ENCODE measurements at regions not wholly inside any gene's neighbourhood (a gene's known extent, or its start where the extent isn't known, plus 50 kb on each side); places are given as distances from the start of the nearest gene placed in this dataset.
A peak's percentile ranks its signal among the peaks of the same experiment; 100 is the strongest.
"Not testable (repeated sequence)": the region's sequence is repeated elsewhere in the genome, so short reads cannot be mapped to it uniquely, and the experiment has no call there.

GRCh38 chr9:29212397-29213387 is 1639.4 kb upstream of the C9orf72 start:
- Mint-ChIP-seq H3K27me3 (ENCODE audit: low read depth in 3 of 3) (peaks cover 0 to 12% (median 11%) of the 10 kb centered on the region in 3 donors), H3K36me3 (no peaks in the 10 kb centered on the region), H3K9me3 (peaks cover 0 to 21% (median 14%) of the 10 kb centered on the region in 6 donors), H3K4me1 (peaks cover 20 to 27% of the 10 kb centered on the region in 2 donors), H3K4me3 (peak overlapping the region; percentile 88 to 97 (median 93)), H3K27ac (peak overlapping the region; percentile 48 to 85 (median 69))
- peak in 2 of 3 donors; percentile 11 to 13 for DNase-seq

- Mint-ChIP-seq H3K36me3 (no peaks in the 10 kb centered on the region), H3K27me3 (ENCODE audit: low read depth in 3 of 3) (peaks cover 0 to 12% (median 11%) of the 10 kb centered on the region in 3 donors), H3K9me3 (peaks cover 1 to 21% (median 15%) of the 10 kb centered on the region in 6 donors), H3K4me3 (peak within 1 kb of the TSS; percentile 88 to 97 (median 93)), H3K4me1 (peaks cover 23 to 27% of the 10 kb centered on the region in 2 donors), H3K27ac (peak within 1 kb of the TSS; percentile 48 to 85 (median 69))
- peak in 2 of 3 donors; percentile 12 to 16 for DNase-seq
Measured at GRCh38 chr9:29213417-29214153, 1640.3 kb upstream of the C9orf72 start, which contains the start of gene LINGO2. TSS of gene LINGO2 (minus strand) at chr9:29213601.

GRCh38 chr9:29214154-29214689 is 1640.9 kb upstream of the C9orf72 start:
- peak overlapping the region in 1 of 6 donors; percentile 37 for H3K27ac Mint-ChIP-seq
- H3K27me3 Mint-ChIP-seq (ENCODE audit: low read depth in 3 of 3): peaks cover 0 to 12% (median 11%) of the 10 kb centered on the region in 3 donors
- peak overlapping the region; percentile 88 to 97 (median 93) for H3K4me3 Mint-ChIP-seq
- H3K9me3 Mint-ChIP-seq: peaks cover 1 to 21% (median 14%) of the 10 kb centered on the region in 6 donors
- peaks cover 20 to 22% of the 10 kb centered on the region in 2 donors for H3K4me1 Mint-ChIP-seq
- H3K36me3 Mint-ChIP-seq: no peaks in the 10 kb centered on the region
- DNase-seq: peak in 2 of 3 donors; percentile 1 to 16

- H3K27me3 Mint-ChIP-seq (ENCODE audit: low read depth in 3 of 3): peaks cover 0 to 12% (median 11%) of the 10 kb centered on the region in 3 donors
- no peak for DNase-seq
- peak overlapping the region; percentile 88 to 97 (median 93) for H3K4me3 Mint-ChIP-seq
- peaks cover 1 to 21% (median 13%) of the 10 kb centered on the region in 6 donors for H3K9me3 Mint-ChIP-seq
- H3K27ac Mint-ChIP-seq: no peak overlapping the region
- no peaks in the 10 kb centered on the region for H3K36me3 Mint-ChIP-seq
- peaks cover 19 to 21% of the 10 kb centered on the region in 2 donors for H3K4me1 Mint-ChIP-seq
Measured at GRCh38 chr9:29214690-29215253, 1641.5 kb upstream of the C9orf72 start.

GRCh38 chr9:29217966-29218365 is 1644.7 kb upstream of the C9orf72 start:
- no peak for DNase-seq
- Mint-ChIP-seq H3K9me3 (peaks cover 0 to 11% (median 5%) of the 10 kb centered on the region in 6 donors), H3K27me3 (ENCODE audit: low read depth in 3 of 3) (peaks cover 0 to 8% (median 3%) of the 10 kb centered on the region in 3 donors), H3K36me3 (no peaks in the 10 kb centered on the region), H3K4me1 (peaks cover 6 to 9% of the 10 kb centered on the region in 2 donors), H3K27ac (no peak overlapping the region), H3K4me3 (no peak overlapping the region)

- H3K4me3 Mint-ChIP-seq: no peak overlapping the region
- no peak for DNase-seq
- no peak overlapping the region for H3K27ac Mint-ChIP-seq
Measured at GRCh38 chr9:29220596-29221251, 1647.4 kb upstream of the C9orf72 start.

GRCh38 chr9:29228558-29228957 is 1655.3 kb upstream of the C9orf72 start:
- Mint-ChIP-seq H3K9me3 (peaks cover 2 to 16% (median 7%) of the 10 kb centered on the region in 6 donors), H3K27me3 (ENCODE audit: low read depth in 3 of 3) (no peaks in the 10 kb centered on the region), H3K36me3 (peaks cover 0 to 5% (median 3%) of the 10 kb centered on the region in 3 donors), H3K27ac (no peak overlapping the region), H3K4me1 (no peaks in the 10 kb centered on the region), H3K4me3 (no peak overlapping the region)
- no peak for DNase-seq

More at GRCh38 chr9:29220596-29221251, 1647.4 kb upstream of the C9orf72 start:
- Mint-ChIP-seq H3K4me1 (peaks cover 0 to 4% of the 10 kb centered on the region in 2 donors), H3K36me3 (no peaks in the 10 kb centered on the region), H3K27me3 (ENCODE audit: low read depth in 3 of 3) (no peaks in the 10 kb centered on the region), H3K9me3 (peaks cover 0 to 7% (median 4%) of the 10 kb centered on the region in 6 donors)

GRCh38 chr9:29230931-29231330 is 1657.7 kb upstream of the C9orf72 start:
- Mint-ChIP-seq H3K27me3 (ENCODE audit: low read depth in 3 of 3) (no peaks in the 10 kb centered on the region), H3K36me3 (peaks cover 3 to 5% (median 3%) of the 10 kb centered on the region in 3 donors), H3K4me3 (no peak overlapping the region), H3K9me3 (peaks cover 2 to 16% (median 6%) of the 10 kb centered on the region in 6 donors), H3K4me1 (no peaks in the 10 kb centered on the region), H3K27ac (no peak overlapping the region)
- no peak for DNase-seq

GRCh38 chr9:29233193-29233592 is 1659.9 kb upstream of the C9orf72 start:
- Mint-ChIP-seq H3K9me3 (peaks cover 2 to 14% (median 5%) of the 10 kb centered on the region in 6 donors), H3K4me3 (no peak overlapping the region), H3K27ac (no peak overlapping the region), H3K27me3 (ENCODE audit: low read depth in 3 of 3) (no peaks in the 10 kb centered on the region), H3K36me3 (peaks cover 3 to 5% (median 3%) of the 10 kb centered on the region in 3 donors), H3K4me1 (no peaks in the 10 kb centered on the region)
- DNase-seq: no peak

- H3K4me1 Mint-ChIP-seq: no peaks in the 10 kb centered on the region
- H3K27ac Mint-ChIP-seq: no peak overlapping the region
- H3K9me3 Mint-ChIP-seq: peaks cover 0 to 18% (median 6%) of the 10 kb centered on the region in 6 donors
- H3K36me3 Mint-ChIP-seq: peaks cover 0 to 5% (median 0%) of the 10 kb centered on the region in 3 donors
- no peak for DNase-seq
- no peak overlapping the region for H3K4me3 Mint-ChIP-seq
- H3K27me3 Mint-ChIP-seq (ENCODE audit: low read depth in 3 of 3): peaks cover 0 to 2% (median 0%) of the 10 kb centered on the region in 3 donors
Measured at GRCh38 chr9:29241320-29241719, 1668.0 kb upstream of the C9orf72 start.

GRCh38 chr9:29245351-29245750 is 1672.1 kb upstream of the C9orf72 start:
- peaks cover 0 to 19% (median 7%) of the 10 kb centered on the region in 6 donors for H3K9me3 Mint-ChIP-seq
- H3K4me3 Mint-ChIP-seq: no peak overlapping the region
- no peak for DNase-seq
- H3K27me3 Mint-ChIP-seq (ENCODE audit: low read depth in 3 of 3): peaks cover 0 to 2% (median 0%) of the 10 kb centered on the region in 3 donors
- no peaks in the 10 kb centered on the region for H3K4me1 Mint-ChIP-seq
- no peak overlapping the region for H3K27ac Mint-ChIP-seq
- peaks cover 0 to 5% (median 3%) of the 10 kb centered on the region in 3 donors for H3K36me3 Mint-ChIP-seq

- H3K4me1 Mint-ChIP-seq: peaks cover 12 to 15% of the 10 kb centered on the region in 2 donors
- peaks cover 9 to 22% (median 13%) of the 10 kb centered on the region in 6 donors for H3K9me3 Mint-ChIP-seq
- not testable (repeated sequence) for H3K36me3 Mint-ChIP-seq; H3K4me3 Mint-ChIP-seq; H3K27ac Mint-ChIP-seq; DNase-seq; H3K27me3 Mint-ChIP-seq (ENCODE audit: low read depth in 3 of 3)
Measured at GRCh38 chr9:29270400-29270799, 1697.1 kb upstream of the C9orf72 start.
